ENCODE measurements at regions not wholly inside any gene's neighbourhood (a gene's known extent, or its start where the extent isn't known, plus 50 kb on each side); places are given as distances from the start of the nearest gene placed in this dataset.

GRCh38 chr3:20490996-20491395 is 305.0 kb upstream of the SGO1 start:
- TF ChIP-seq, protein P1, sequence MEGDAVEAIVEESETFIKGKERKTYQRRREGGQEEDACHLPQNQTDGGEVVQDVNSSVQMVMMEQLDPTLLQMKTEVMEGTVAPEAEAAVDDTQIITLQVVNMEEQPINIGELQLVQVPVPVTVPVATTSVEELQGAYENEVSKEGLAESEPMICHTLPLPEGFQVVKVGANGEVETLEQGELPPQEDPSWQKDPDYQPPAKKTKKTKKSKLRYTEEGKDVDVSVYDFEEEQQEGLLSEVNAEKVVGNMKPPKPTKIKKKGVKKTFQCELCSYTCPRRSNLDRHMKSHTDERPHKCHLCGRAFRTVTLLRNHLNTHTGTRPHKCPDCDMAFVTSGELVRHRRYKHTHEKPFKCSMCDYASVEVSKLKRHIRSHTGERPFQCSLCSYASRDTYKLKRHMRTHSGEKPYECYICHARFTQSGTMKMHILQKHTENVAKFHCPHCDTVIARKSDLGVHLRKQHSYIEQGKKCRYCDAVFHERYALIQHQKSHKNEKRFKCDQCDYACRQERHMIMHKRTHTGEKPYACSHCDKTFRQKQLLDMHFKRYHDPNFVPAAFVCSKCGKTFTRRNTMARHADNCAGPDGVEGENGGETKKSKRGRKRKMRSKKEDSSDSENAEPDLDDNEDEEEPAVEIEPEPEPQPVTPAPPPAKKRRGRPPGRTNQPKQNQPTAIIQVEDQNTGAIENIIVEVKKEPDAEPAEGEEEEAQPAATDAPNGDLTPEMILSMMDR (conservative IDR thresholded peaks at IDR 0.05) = no peak
- no peak for TF ChIP-seq ZFX (IDR thresholded peaks at IDR 0.05)

Data from C4-2B (cell line).